Neutrophil (primary cell): ENCODE measurements at regions not wholly inside any gene's neighbourhood (a gene's known extent, or its start where the extent isn't known, plus 50 kb on each side); places are given as distances from the start of the nearest gene placed in this dataset.

Experiments
- H3K27ac ChIP-seq: fragments of 200-600 bp; sonication (generic); 2 replicates; pipeline ENCODE4 v1.5.1; 2016; ENCODE audit warnings: mild to moderate bottlenecking, moderate library complexity
- H3K27me3 ChIP-seq: fragments of 200-600 bp; sonication (generic); 2 replicates; pipeline ENCODE4 v1.6.0; 2016; ENCODE audit warnings: mild to moderate bottlenecking
- H3K36me3 ChIP-seq: fragments of 200-600 bp; sonication (generic); 2 replicates; pipeline ENCODE4 v1.5.1; 2017
- H3K4me1 ChIP-seq, 2 experiments: fragments of 200-600 bp in 1 of 2; sonication (generic) in 1 of 2; 1 replicate in 1 of 2; 2 replicates in 1 of 2; pipeline versions ENCODE4 v1.5.1 to v1.6.1; 2013 to 2016; ENCODE audit warnings: low read depth in 1 of 2, low read length in 1 of 2, mild to moderate bottlenecking in 1 of 2, moderate library complexity in 1 of 2; ENCODE audit not compliant: control insufficient read depth in 1 of 2, insufficient read depth in 1 of 2
- H3K4me3 ChIP-seq, 2 experiments: fragments of 200-600 bp in 1 of 2; sonication (generic) in 1 of 2; 1 replicate in 1 of 2; 2 replicates in 1 of 2; pipeline ENCODE4 v1.5.1; 2013 to 2016; ENCODE audit warnings: low read depth in 1 of 2, low read length in 1 of 2, mild to moderate bottlenecking in 1 of 2, moderate library complexity in 1 of 2
- H3K9me3 ChIP-seq: fragments of 200-600 bp; sonication (generic); 2 replicates; pipeline ENCODE4 v1.5.1; 2016
- TF ChIP-seq, protein P1 (sequence below): fragments of 200-600 bp; sonication (generic); IDR thresholded peaks from 2 replicates; pipeline ENCODE4 v1.5.1; 2016; ENCODE audit warnings: antibody characterized with exemption

DNA sequence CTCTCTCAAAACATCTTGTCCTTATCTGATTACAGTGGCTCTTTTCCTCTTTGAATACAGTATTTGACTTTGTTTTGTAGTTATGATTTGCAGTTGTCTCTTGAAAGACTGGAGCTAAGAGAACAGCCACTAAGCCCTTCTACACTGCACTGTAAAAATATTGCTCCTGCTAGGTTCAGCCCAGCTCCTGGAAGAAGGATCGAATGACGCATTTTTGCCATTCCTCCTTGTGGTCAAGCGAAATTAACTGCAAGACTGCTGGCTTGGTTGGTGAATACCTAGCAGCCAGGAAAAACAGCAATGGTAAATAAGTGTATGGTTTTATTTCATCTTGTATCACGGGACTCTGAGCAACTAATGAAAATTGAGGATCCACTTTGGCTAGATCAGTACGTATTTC is 407.8 kb upstream of the CDH2 start:
- H3K27me3 ChIP-seq = no peaks in the 10 kb centered on the region
- no peak overlapping the region for H3K4me3 ChIP-seq
- no peak overlapping the region for H3K27ac ChIP-seq
- TF ChIP-seq, protein P1, sequence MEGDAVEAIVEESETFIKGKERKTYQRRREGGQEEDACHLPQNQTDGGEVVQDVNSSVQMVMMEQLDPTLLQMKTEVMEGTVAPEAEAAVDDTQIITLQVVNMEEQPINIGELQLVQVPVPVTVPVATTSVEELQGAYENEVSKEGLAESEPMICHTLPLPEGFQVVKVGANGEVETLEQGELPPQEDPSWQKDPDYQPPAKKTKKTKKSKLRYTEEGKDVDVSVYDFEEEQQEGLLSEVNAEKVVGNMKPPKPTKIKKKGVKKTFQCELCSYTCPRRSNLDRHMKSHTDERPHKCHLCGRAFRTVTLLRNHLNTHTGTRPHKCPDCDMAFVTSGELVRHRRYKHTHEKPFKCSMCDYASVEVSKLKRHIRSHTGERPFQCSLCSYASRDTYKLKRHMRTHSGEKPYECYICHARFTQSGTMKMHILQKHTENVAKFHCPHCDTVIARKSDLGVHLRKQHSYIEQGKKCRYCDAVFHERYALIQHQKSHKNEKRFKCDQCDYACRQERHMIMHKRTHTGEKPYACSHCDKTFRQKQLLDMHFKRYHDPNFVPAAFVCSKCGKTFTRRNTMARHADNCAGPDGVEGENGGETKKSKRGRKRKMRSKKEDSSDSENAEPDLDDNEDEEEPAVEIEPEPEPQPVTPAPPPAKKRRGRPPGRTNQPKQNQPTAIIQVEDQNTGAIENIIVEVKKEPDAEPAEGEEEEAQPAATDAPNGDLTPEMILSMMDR = no peak
- no peaks in the 10 kb centered on the region for H3K9me3 ChIP-seq
- no peaks in the 10 kb centered on the region for H3K36me3 ChIP-seq
- H3K4me1 ChIP-seq = no peaks in the 10 kb centered on the region

DNA sequence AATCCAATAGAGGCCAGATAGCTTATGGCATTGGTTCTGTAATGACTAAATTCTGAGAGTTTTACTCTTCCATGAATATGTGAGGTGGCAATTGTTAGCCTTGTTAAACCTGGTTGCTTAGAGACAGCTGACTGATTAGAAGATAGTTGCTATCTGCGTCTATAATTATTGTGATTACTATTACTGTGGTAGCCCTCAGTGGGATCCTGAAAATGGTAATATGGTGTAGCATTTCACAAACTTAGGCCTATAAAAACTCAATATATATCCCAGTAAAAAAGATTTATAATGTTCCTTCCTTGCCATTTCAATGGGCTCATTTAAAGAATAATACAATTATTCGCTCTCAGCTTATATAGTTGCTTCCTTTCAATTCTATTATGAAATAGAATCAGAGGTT is 405.8 kb upstream of the CDH2 start:
- Histone ChIP-seq H3K27me3 (no peaks in the 10 kb centered on the region), H3K36me3 (no peaks in the 10 kb centered on the region), H3K4me1 (no peaks in the 10 kb centered on the region), H3K4me3 (no peak overlapping the region), H3K27ac (no peak overlapping the region), H3K9me3 (no peaks in the 10 kb centered on the region)
- TF ChIP-seq, protein P1 = no peak

DNA sequence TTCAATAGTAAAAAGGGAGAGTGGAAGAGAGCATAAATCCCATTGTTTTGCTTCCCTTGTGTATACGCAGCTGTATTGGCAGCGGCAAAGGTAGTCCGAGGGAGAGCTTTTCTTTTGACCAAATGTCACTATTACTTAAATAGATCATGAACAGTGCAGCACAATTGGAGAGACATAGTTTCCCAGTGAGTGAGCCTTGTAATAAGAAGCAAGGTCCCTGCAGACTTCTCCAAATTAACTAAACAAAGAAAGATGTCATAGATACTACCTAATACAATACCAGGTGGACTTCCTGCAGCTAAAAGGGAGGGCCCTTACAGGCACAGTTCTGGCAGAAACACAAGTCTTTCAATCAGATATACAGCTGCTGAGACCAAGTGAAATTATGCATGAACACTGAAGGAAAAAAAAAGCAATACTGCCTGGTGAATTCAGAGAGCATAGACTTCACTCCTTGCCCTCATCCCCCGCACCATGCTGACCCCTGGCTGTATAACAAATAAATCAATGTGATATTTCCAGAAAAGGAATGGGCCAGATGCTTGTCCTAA is 404.7 kb upstream of the CDH2 start:
- Histone ChIP-seq H3K4me3 (no peak overlapping the region), H3K9me3 (no peaks in the 10 kb centered on the region), H3K36me3 (no peaks in the 10 kb centered on the region), H3K27me3 (no peaks in the 10 kb centered on the region), H3K27ac (no peak overlapping the region), H3K4me1 (no peaks in the 10 kb centered on the region)
- TF ChIP-seq, protein P1 = no peak

DNA sequence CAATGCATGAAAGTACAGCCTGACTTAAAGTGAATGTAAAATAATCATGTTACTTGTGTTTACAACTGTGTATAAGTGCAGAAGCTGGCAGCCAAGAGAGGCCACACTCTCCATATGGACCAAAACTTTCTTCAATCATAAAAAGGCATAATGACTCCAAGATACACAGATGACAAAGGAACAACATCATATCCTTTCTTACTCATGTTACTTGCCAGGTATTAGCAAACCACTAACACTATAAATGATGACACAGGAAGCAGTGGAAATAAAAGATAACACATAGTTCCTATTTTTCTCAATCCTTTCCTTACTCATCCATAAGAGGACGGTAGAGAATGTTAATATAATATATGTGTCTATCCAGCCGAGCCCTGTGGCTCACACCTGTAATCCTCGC is 400.0 kb upstream of the CDH2 start:
- Histone ChIP-seq H3K27me3 (no peaks in the 10 kb centered on the region), H3K27ac (no peak overlapping the region), H3K9me3 (no peaks in the 10 kb centered on the region), H3K36me3 (no peaks in the 10 kb centered on the region), H3K4me1 (no peaks in the 10 kb centered on the region), H3K4me3 (no peak overlapping the region)
- TF ChIP-seq, protein P1 = no peak

DNA sequence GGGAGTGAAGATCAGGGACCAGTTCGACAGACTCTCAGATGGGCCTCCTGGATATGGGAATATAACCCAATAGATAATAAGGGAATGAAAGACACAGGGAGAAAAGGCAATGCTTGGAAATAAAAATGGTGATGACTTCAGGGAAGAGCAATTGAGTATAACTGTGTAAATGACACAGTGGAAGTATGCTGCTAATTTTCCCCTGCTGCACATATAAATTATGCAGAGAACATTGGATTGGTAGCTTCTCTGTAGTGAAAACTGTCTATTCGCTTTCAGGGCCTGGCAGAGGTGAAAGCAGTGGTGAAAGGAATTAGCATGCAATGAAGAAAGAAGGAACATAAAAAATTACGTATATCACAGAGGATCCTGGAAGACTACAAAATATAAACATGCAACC is 398.2 kb upstream of the CDH2 start:
- TF ChIP-seq, protein P1 = no peak
- no peak overlapping the region for H3K27ac ChIP-seq
- no peaks in the 10 kb centered on the region for H3K9me3 ChIP-seq
- no peaks in the 10 kb centered on the region for H3K36me3 ChIP-seq
- H3K4me3 ChIP-seq = no peak overlapping the region
- H3K4me1 ChIP-seq = no peaks in the 10 kb centered on the region
- no peaks in the 10 kb centered on the region for H3K27me3 ChIP-seq

DNA sequence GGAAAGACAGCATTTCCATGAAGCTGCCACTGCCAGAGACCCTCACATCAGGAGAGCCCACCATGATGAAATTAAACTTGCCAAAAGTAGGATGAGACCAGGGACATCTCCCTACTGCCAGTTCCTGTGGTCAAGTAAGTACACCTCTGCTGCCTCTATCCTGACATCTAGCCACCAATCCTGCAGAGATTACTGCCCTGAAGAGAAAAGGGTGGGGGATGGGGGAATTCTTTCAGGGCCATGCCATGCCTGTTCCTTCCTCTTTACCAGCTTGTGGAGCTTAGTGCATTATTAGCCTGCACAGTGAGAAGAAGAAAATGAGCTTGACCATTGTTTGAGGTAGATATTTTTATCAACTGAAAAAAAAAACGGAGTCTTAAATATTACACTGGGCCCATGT is 397.2 kb upstream of the CDH2 start:
- no peaks in the 10 kb centered on the region for H3K36me3 ChIP-seq
- TF ChIP-seq, protein P1 = no peak

More for the DNA sequence above, 397.2 kb upstream of the CDH2 start:
- Histone ChIP-seq H3K4me1 (no peaks in the 10 kb centered on the region), H3K27ac (no peak overlapping the region), H3K4me3 (no peak overlapping the region), H3K9me3 (no peaks in the 10 kb centered on the region), H3K27me3 (no peaks in the 10 kb centered on the region)
